ENCODE measurements at regions not wholly inside any gene's neighbourhood (a gene's known extent, or its start where the extent isn't known, plus 50 kb on each side); places are given as distances from the start of the nearest gene placed in this dataset.

- no peak for DNase-seq
- Histone ChIP-seq H3K4me1 (no peaks in the 10 kb centered on the region), H3K27ac (no peak overlapping the region), H3K27me3 (no peaks in the 10 kb centered on the region), H3K4me3 (no peak overlapping the region), H3K9me3 (no peaks in the 10 kb centered on the region), H3K36me3 (replicated peaks in 1 of 2; ENCODE audit: insufficient read depth in 1 of 2, low read depth in 2 of 2) (no peaks in the 10 kb centered on the region)
- TF ChIP-seq CTCF (IDR thresholded peaks at IDR 0.05) (no peak), POLR2A (IDR thresholded peaks at IDR 0.05) (no peak)
- ATAC-seq = no peak
- WGBS, 2 donors = 63 to 89% methylated on average over 3 of the region's 3 CpGs
- intact Hi-C loops (cut with DNase I) = no loop called here
These were observed 254.1 kb downstream of the DHX35 start for GRCh38 chr20:39216195-39216594.

GRCh38 chr20:39214828-39215227 is 252.7 kb downstream of the DHX35 start:
- Histone ChIP-seq H3K4me3 (no peak overlapping the region), H3K4me1 (no peaks in the 10 kb centered on the region), H3K36me3 (replicated peaks in 1 of 2; ENCODE audit: insufficient read depth in 1 of 2, low read depth in 2 of 2) (no peaks in the 10 kb centered on the region), H3K27me3 (no peaks in the 10 kb centered on the region), H3K27ac (no peak overlapping the region), H3K9me3 (no peaks in the 10 kb centered on the region)
- DNase-seq (no peak), ATAC-seq (no peak)
- intact Hi-C loops (cut with DNase I) = no loop called here
- TF ChIP-seq CTCF (IDR thresholded peaks at IDR 0.05) (no peak), POLR2A (IDR thresholded peaks at IDR 0.05) (no peak)
- 25 to 29% methylated on average over 2 of the region's 2 CpGs for WGBS, 2 donors

- WGBS, 2 donors = 64% methylated on average over 3 of the region's 3 CpGs
- no peaks in the 10 kb centered on the region for H3K27me3 ChIP-seq
- H3K27ac ChIP-seq = no peak overlapping the region
- no peak for TF ChIP-seq CTCF (IDR thresholded peaks at IDR 0.05)
- TF ChIP-seq POLR2A (IDR thresholded peaks at IDR 0.05) = no peak
- H3K4me1 ChIP-seq = no peaks in the 10 kb centered on the region
- DNase-seq (no peak), ATAC-seq (no peak)
- intact Hi-C loops (cut with DNase I) = no loop called here
- no peaks in the 10 kb centered on the region for H3K9me3 ChIP-seq
- H3K36me3 ChIP-seq (replicated peaks in 1 of 2; ENCODE audit: insufficient read depth in 1 of 2, low read depth in 2 of 2) = no peaks in the 10 kb centered on the region
- H3K4me3 ChIP-seq = no peak overlapping the region
These were observed 251.5 kb downstream of the DHX35 start for GRCh38 chr20:39213476-39214145.

- Histone ChIP-seq H3K9me3 (no peaks in the 10 kb centered on the region), H3K27me3 (no peaks in the 10 kb centered on the region), H3K27ac (no peak overlapping the region), H3K4me1 (peaks cover 8% of the 10 kb centered on the region), H3K4me3 (no peak overlapping the region), H3K36me3 (replicated peaks in 1 of 2; ENCODE audit: insufficient read depth in 1 of 2, low read depth in 2 of 2) (no peaks in the 10 kb centered on the region)
- DNase-seq (no peak), ATAC-seq (no peak)
- intact Hi-C loops (cut with DNase I) = no loop called here
- no peak for TF ChIP-seq POLR2A (IDR thresholded peaks at IDR 0.05)
- no peak for TF ChIP-seq CTCF (IDR thresholded peaks at IDR 0.05)
- 66 to 69% methylated on average over 5 of the region's 5 CpGs for WGBS, 2 donors
These were observed 249.1 kb downstream of the DHX35 start for GRCh38 chr20:39211060-39211748.

Measured in body of pancreas (tissue), 4 donors.